GM18508 (cell line): ENCODE measurements at regions not wholly inside any gene's neighbourhood (a gene's known extent, or its start where the extent isn't known, plus 50 kb on each side); places are given as distances from the start of the nearest gene placed in this dataset.
A peak's percentile ranks its signal among the peaks of the same experiment; 100 is the strongest.

Experiments used
- ATAC-seq: cut with Tn5 transposase; IDR thresholded peaks from one replicate; pipeline ENCODE4 v1.9.1; 2021; ENCODE audit warnings: moderate number of reproducible peaks; ENCODE audit not compliant: insufficient read depth, unreplicated experiment

- no peak for ATAC-seq
Measured at GRCh38 chr18:51757255-51757924, 559.9 kb upstream of the MEX3C start.

- ATAC-seq: no peak
Measured at GRCh38 chr18:51762373-51762772, 564.9 kb upstream of the MEX3C start.

DNA sequence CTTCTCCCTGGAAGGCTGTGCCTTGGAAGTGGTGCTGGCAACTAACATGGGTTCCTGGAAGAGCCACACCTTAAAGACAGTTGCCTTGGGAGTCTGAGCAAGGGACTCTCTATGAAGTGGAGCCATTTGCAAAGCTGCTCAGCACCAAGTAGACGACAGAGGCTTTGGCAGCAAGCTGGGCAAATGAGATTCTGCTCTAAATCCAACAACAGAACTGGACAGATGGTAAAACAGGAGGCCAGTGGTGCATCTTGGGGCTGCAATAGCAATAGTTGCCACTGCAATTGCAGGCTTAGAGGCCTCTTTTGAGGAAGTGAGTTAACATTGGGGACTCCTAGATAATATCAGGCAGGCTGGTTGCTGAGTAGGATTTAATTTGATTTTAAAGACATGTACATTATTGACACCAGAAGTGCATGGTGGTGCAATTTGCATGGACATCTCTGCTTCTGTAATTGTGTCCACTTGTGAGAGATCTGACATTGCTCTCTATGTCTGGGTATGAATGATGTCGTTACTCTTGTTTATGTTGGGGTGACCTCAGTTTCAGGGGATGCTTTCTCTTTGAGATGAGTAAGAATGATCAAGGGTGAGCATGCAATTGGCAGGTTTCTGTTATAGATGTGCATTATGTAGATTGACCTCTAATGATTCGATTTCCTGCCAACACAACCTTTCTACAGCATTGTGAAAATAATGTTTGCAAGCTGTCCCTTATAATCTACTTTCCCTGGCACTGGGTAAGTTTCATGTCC lies 568.3 kb upstream of the MEX3C start:
- ATAC-seq: no peak

GRCh38 chr18:51767293-51767692 lies 569.8 kb upstream of the MEX3C start:
- ATAC-seq: peak; percentile 74

DNA sequence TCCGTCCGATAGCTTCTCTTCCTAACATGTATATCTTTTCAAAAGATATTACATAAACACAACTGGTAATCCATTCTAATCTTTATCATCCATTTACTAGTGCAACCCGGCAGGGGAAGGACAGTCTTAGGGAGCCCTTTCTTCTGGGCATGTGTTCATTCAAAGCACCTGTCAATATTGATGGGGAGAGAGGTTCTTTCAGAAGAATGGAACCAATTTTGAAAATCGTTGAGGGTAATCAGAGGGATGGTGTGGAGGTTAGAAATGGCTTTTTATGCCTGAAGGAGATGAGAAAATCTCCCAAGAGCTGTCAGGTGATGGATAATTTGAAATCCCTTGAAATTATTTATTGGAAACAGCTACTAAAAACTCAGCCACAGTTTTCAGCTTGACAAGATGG lies 561.9 kb upstream of the DCC start:
- no peak for ATAC-seq

- ATAC-seq: no peak
Measured at GRCh38 chr18:51789871-51790270, 550.1 kb upstream of the DCC start.

- no peak for ATAC-seq
Measured at GRCh38 chr18:51801514-51801913, 538.5 kb upstream of the DCC start.

- no peak for ATAC-seq
Measured at GRCh38 chr18:51802569-51803428, 537.2 kb upstream of the DCC start.

GRCh38 chr18:51807336-51807735 lies 532.7 kb upstream of the DCC start:
- no peak for ATAC-seq

GRCh38 chr18:51811883-51812282 lies 528.1 kb upstream of the DCC start:
- peak; percentile 54 for ATAC-seq

- no peak for ATAC-seq
Measured at GRCh38 chr18:51813740-51814139, 526.3 kb upstream of the DCC start.

DNA sequence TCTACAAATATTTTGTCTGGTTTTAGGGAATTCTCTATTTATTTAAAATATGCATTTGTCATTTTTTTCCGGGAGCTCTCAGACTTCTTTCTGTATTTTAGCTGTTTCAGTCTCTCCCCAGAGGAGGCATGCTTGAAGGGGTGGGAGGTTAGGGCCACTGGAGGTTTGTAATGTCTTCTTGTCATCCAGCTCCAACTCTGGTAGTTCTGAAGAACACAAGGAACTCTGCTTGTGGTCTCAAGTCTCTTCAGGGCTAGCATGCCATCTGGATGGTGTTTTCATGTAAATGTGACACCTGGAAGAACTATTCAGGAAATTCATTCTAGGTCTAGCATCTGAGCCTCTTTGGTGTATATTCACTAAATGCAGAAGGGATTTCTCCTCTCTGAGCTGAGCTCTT lies 518.4 kb upstream of the DCC start:
- no peak for ATAC-seq

- ATAC-seq: no peak
Measured at GRCh38 chr18:51824746-51825145, 515.3 kb upstream of the DCC start.

DNA sequence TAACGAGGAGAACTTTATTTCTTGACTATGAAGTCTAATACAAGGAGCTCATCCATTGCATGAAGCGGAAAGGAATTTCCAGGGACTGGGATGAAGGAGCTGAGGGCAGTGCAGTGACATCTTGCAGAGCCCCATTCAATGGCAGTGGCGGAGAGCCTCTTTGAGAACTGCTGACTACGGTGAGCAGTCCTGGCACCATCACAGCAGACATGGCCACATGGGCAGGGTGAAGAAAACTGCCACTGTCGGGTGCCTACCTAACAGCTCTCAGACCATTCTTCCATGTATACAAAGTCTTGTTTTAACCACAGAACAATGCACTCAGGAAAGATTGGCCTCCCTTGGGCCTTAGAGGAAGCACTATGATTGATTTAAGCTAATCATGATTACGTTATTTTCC lies 506.1 kb upstream of the DCC start:
- no peak for ATAC-seq

DNA sequence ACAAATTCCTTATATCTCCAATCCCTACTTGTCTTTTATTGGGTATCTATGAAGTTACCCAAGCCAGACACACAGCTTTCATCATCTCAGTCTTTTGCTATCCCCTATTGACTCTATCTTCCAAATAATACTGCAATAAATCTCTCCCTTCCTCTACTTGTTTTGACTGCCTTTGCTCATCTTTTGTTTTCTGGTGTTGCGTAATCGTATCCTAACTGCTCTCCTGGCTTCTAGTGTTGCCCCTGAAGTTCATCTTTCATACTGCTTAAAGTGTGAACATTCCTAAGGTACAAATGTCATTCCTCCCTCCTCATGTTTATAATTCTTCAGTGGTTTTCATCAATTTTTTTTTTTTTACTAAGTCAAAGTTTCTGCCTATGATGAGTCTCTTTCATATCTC lies 491.3 kb upstream of the DCC start:
- ATAC-seq: no peak

DNA sequence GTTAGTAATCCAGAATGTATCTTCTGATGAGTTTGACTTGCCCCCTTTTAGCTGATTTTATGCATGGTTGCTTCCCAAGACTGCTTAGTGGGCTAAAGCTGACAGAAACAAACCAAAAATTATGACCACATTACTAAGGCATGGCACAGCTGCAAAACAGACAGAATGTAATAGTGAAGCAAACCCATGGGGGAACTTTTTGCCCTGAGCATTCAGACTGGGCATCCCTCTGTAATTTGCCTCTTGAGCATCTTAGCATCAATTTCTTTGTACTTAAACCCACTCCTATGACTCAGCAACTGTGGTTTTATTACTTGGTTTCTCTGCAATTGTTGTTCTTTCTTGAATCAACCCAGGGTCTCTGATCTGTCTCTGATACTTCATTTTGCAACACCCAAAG lies 487.3 kb upstream of the DCC start:
- ATAC-seq: no peak

DNA sequence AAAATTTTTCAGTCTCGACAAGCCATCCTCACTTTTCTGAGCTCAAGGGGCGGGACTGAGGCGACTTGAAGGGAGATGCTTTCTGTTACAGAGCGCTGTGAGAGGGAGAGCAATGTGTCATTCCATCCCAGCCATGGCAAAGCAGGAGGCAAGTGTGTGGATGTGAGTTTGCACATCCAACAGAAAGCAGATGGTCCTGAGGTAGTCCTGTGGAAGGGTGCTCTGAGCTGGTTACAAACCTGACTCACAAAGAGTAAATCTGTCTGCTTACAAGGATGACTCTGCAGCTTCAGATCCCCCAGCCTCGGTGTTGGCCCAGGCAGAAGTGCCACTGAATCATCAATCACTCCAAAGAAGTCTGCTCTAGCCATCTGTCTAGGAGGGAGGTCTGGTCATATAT lies 482.0 kb upstream of the DCC start:
- ATAC-seq: no peak

DNA sequence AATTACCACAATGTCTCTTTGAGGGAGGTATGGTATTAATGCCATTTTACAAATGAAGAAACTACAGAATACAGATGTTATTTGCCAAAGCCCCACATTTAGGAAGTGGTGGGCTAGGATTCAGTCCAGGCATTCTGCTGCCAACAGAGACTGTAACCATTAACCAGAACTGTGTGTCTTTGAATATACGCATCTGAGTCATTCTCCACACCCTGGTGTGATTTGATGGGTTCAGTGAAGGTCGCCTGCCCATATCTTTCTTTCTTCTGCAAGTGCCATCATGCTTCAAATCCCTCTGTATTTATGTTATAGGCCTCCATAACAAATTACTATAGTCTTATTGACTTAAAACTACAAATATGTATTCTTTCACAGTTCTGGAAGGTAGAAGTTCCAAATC lies 479.0 kb upstream of the DCC start:
- no peak for ATAC-seq

DNA sequence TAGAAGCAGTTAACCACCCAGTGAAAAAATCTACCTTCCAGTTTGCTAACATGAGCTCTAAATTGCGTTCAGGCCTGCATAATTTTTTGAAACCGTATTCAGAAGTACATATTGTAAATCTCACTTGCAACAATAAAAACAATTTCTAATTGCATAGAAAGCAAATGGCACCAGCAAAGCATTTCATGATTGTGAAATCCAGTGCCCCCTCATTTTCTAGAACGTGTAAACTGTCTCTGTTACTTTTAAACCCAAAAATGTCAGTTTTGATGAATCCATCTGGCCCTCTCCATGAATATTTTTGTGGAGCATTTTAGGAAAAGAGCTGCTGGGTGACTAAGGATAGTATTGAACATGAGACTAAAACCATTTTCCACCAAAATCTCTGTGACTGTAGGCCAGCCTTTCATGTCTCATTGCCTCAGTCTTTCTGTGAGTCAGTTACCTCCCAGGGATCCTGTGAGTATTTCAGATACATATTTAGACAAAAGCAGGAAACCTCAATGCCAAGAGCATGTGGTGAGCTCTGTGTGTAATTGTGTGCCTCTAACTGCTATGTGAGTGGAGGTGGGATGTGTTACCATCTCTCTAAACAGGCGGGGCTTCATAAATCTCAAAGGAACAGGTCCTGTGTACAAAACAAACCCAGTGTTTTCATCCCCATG lies 477.8 kb upstream of the DCC start:
- ATAC-seq: no peak

- ATAC-seq: no peak
Measured at GRCh38 chr18:51864219-51864965, 475.6 kb upstream of the DCC start.
